Activated CD4-positive, alpha-beta T cell treated with anti-CD3 and anti-CD28 coated beads, Interleukin-2, amount 10 ng/mL, durations not matched to agents 7 days and 5 days (primary cell): ENCODE measurements at regions not wholly inside any gene's neighbourhood (a gene's known extent, or its start where the extent isn't known, plus 50 kb on each side); places are given as distances from the start of the nearest gene placed in this dataset.

Experiments
- CTCF ChIA-PET: fragments of 350-600 bp; sonication (Branson Sonifier 250); formaldehyde crosslinking; loops from one replicate; lab custom pipeline; 2021; ENCODE audit warnings: antibody characterized with exemption; lab: Charles Lee
- POLR2A ChIA-PET: fragments of 350-600 bp; sonication (Branson Sonifier 250); formaldehyde crosslinking; loops from one replicate; lab custom pipeline; 2021; ENCODE audit warnings: antibody characterized with exemption; lab: Charles Lee
- DNase-seq: peaks from one replicate; pipeline ENCODE4 v3.0.0-alpha.2; 2020
- H3K27ac Mint-ChIP-seq: one replicate; pipeline ENCODE4 v1.8.0; 2021; ENCODE audit warnings: mild to moderate bottlenecking, moderate library complexity, mixed read lengths
- H3K27me3 Mint-ChIP-seq: one replicate; pipeline ENCODE4 v1.8.0; 2021; ENCODE audit warnings: mixed read lengths
- H3K36me3 Mint-ChIP-seq: one replicate; pipeline ENCODE4 v1.8.0; 2021; ENCODE audit warnings: low read depth, mixed read lengths
- H3K4me1 Mint-ChIP-seq: one replicate; pipeline ENCODE4 v1.8.0; 2021; ENCODE audit warnings: mixed read lengths
- H3K4me3 Mint-ChIP-seq: one replicate; pipeline ENCODE4 v1.8.0; 2021; ENCODE audit warnings: mild to moderate bottlenecking, moderate library complexity, mixed read lengths
- H3K9me3 Mint-ChIP-seq: one replicate; pipeline ENCODE4 v1.8.0; 2021; ENCODE audit warnings: mixed read lengths

GRCh38 chr12:58034712-58035111 lies 93.3 kb downstream of the ATP23 start:
- ChIA-PET POLR2A (no interaction called here), CTCF (interaction anchor here (1.4 kb wide), 1 partner anchor 10 kb away, joined by 3 read pairs; no protein-coding TSS in a partner anchor)
- no peak overlapping the region for H3K4me3 Mint-ChIP-seq
- H3K27me3 Mint-ChIP-seq: no peaks in the 10 kb centered on the region
- no peak for DNase-seq
- H3K9me3 Mint-ChIP-seq: peaks cover 21% of the 10 kb centered on the region
- no peaks in the 10 kb centered on the region for H3K4me1 Mint-ChIP-seq
- H3K27ac Mint-ChIP-seq: no peak overlapping the region
- no peaks in the 10 kb centered on the region for H3K36me3 Mint-ChIP-seq

- ChIA-PET POLR2A (no interaction called here), CTCF (no interaction called here)
- no peak for DNase-seq
- no peaks in the 10 kb centered on the region for H3K36me3 Mint-ChIP-seq
- H3K9me3 Mint-ChIP-seq: peaks cover 17% of the 10 kb centered on the region
- H3K4me3 Mint-ChIP-seq: no peak overlapping the region
- no peaks in the 10 kb centered on the region for H3K27me3 Mint-ChIP-seq
- no peaks in the 10 kb centered on the region for H3K4me1 Mint-ChIP-seq
- H3K27ac Mint-ChIP-seq: no peak overlapping the region
Observed at GRCh38 chr12:58041441-58041840, 100.1 kb downstream of the ATP23 start.

GRCh38 chr12:58044966-58045365 lies 103.6 kb downstream of the ATP23 start:
- CTCF ChIA-PET: interaction anchor here (1.3 kb wide), 1 partner anchor 11 kb away, joined by 3 read pairs; no protein-coding TSS in a partner anchor
- Mint-ChIP-seq H3K27me3 (peaks cover 2% of the 10 kb centered on the region), H3K9me3 (peaks cover 8% of the 10 kb centered on the region), H3K27ac (no peak overlapping the region), H3K4me3 (no peak overlapping the region), H3K36me3 (no peaks in the 10 kb centered on the region), H3K4me1 (no peaks in the 10 kb centered on the region)
- DNase-seq: no peak
- POLR2A ChIA-PET: no interaction called here

- H3K27me3 Mint-ChIP-seq: peaks cover 2% of the 10 kb centered on the region
- CTCF ChIA-PET: no interaction called here
- POLR2A ChIA-PET: no interaction called here
- peaks cover 10% of the 10 kb centered on the region for H3K9me3 Mint-ChIP-seq
- no peak overlapping the region for H3K4me3 Mint-ChIP-seq
- H3K36me3 Mint-ChIP-seq: no peaks in the 10 kb centered on the region
- no peak overlapping the region for H3K27ac Mint-ChIP-seq
- H3K4me1 Mint-ChIP-seq: no peaks in the 10 kb centered on the region
- no peak for DNase-seq
Observed at GRCh38 chr12:58046271-58046670, 104.9 kb downstream of the ATP23 start.

GRCh38 chr12:58051378-58051777 lies 110.0 kb downstream of the ATP23 start:
- CTCF ChIA-PET: no interaction called here
- peaks cover 15% of the 10 kb centered on the region for H3K9me3 Mint-ChIP-seq
- H3K27ac Mint-ChIP-seq: no peak overlapping the region
- H3K4me1 Mint-ChIP-seq: no peaks in the 10 kb centered on the region
- H3K36me3 Mint-ChIP-seq: no peaks in the 10 kb centered on the region
- no peak overlapping the region for H3K4me3 Mint-ChIP-seq
- no peak for DNase-seq
- POLR2A ChIA-PET: no interaction called here
- H3K27me3 Mint-ChIP-seq: peaks cover 2% of the 10 kb centered on the region

GRCh38 chr12:58064666-58065065 lies 123.3 kb downstream of the ATP23 start:
- ChIA-PET CTCF (interaction anchor here (1.2 kb wide), 1 partner anchor 9 kb away, joined by 3 read pairs; no protein-coding TSS in a partner anchor), POLR2A (no interaction called here)
- no peak for DNase-seq
- Mint-ChIP-seq H3K4me1 (no peaks in the 10 kb centered on the region), H3K36me3 (no peaks in the 10 kb centered on the region), H3K27ac (no peak overlapping the region), H3K9me3 (no peaks in the 10 kb centered on the region), H3K27me3 (no peaks in the 10 kb centered on the region), H3K4me3 (no peak overlapping the region)

GRCh38 chr12:58066296-58066695 lies 124.9 kb downstream of the ATP23 start:
- H3K27ac Mint-ChIP-seq: no peak overlapping the region
- H3K9me3 Mint-ChIP-seq: no peaks in the 10 kb centered on the region
- no peak overlapping the region for H3K4me3 Mint-ChIP-seq
- no peaks in the 10 kb centered on the region for H3K4me1 Mint-ChIP-seq
- no peaks in the 10 kb centered on the region for H3K27me3 Mint-ChIP-seq
- POLR2A ChIA-PET: no interaction called here
- DNase-seq: no peak
- no peaks in the 10 kb centered on the region for H3K36me3 Mint-ChIP-seq
- CTCF ChIA-PET: no interaction called here

GRCh38 chr12:58067610-58068387 lies 126.4 kb downstream of the ATP23 start:
- CTCF ChIA-PET: no interaction called here

GRCh38 chr12:58068706-58069105 lies 127.3 kb downstream of the ATP23 start:
- no peaks in the 10 kb centered on the region for H3K36me3 Mint-ChIP-seq
- no peaks in the 10 kb centered on the region for H3K4me1 Mint-ChIP-seq
- ChIA-PET POLR2A (no interaction called here), CTCF (no interaction called here)
- no peaks in the 10 kb centered on the region for H3K27me3 Mint-ChIP-seq
- H3K27ac Mint-ChIP-seq: no peak overlapping the region
- H3K9me3 Mint-ChIP-seq: no peaks in the 10 kb centered on the region
- H3K4me3 Mint-ChIP-seq: no peak overlapping the region
- DNase-seq: no peak

More at GRCh38 chr12:58067610-58068387, 126.4 kb downstream of the ATP23 start:
- Mint-ChIP-seq H3K4me1 (no peaks in the 10 kb centered on the region), H3K36me3 (no peaks in the 10 kb centered on the region), H3K27me3 (no peaks in the 10 kb centered on the region), H3K27ac (no peak overlapping the region), H3K4me3 (no peak overlapping the region), H3K9me3 (no peaks in the 10 kb centered on the region)
- DNase-seq: no peak
- POLR2A ChIA-PET: no interaction called here

GRCh38 chr12:58069268-58069963 lies 128.0 kb downstream of the ATP23 start:
- Mint-ChIP-seq H3K9me3 (no peaks in the 10 kb centered on the region), H3K4me1 (no peaks in the 10 kb centered on the region), H3K27me3 (no peaks in the 10 kb centered on the region), H3K4me3 (no peak overlapping the region), H3K27ac (no peak overlapping the region), H3K36me3 (no peaks in the 10 kb centered on the region)
- no peak for DNase-seq
- ChIA-PET POLR2A (no interaction called here), CTCF (no interaction called here)

- DNase-seq: no peak
- Mint-ChIP-seq H3K27me3 (no peaks in the 10 kb centered on the region), H3K27ac (no peak overlapping the region), H3K4me1 (no peaks in the 10 kb centered on the region), H3K36me3 (no peaks in the 10 kb centered on the region), H3K4me3 (no peak overlapping the region), H3K9me3 (no peaks in the 10 kb centered on the region)
- ChIA-PET CTCF (no interaction called here), POLR2A (no interaction called here)
Observed at GRCh38 chr12:58071994-58072393, 130.6 kb downstream of the ATP23 start.

- POLR2A ChIA-PET: no interaction called here
- no peaks in the 10 kb centered on the region for H3K36me3 Mint-ChIP-seq
- peaks cover 2% of the 10 kb centered on the region for H3K27me3 Mint-ChIP-seq
- no peak overlapping the region for H3K27ac Mint-ChIP-seq
- no peaks in the 10 kb centered on the region for H3K4me1 Mint-ChIP-seq
- H3K9me3 Mint-ChIP-seq: no peaks in the 10 kb centered on the region
- no peak overlapping the region for H3K4me3 Mint-ChIP-seq
- no peak for DNase-seq
- CTCF ChIA-PET: interaction anchor here (1.3 to 1.4 kb wide), 2 partner anchors 10 to 180 kb away, joined by 3 read pairs; no protein-coding TSS in a partner anchor
Observed at GRCh38 chr12:58074259-58074658, 132.9 kb downstream of the ATP23 start.

- H3K27me3 Mint-ChIP-seq: peaks cover 4% of the 10 kb centered on the region
- no peaks in the 10 kb centered on the region for H3K9me3 Mint-ChIP-seq
- no peak overlapping the region for H3K27ac Mint-ChIP-seq
- H3K4me1 Mint-ChIP-seq: no peaks in the 10 kb centered on the region
- no peak for DNase-seq
- H3K36me3 Mint-ChIP-seq: no peaks in the 10 kb centered on the region
- H3K4me3 Mint-ChIP-seq: no peak overlapping the region
- POLR2A ChIA-PET: no interaction called here
- CTCF ChIA-PET: no interaction called here
Observed at GRCh38 chr12:58079806-58080205, 138.4 kb downstream of the ATP23 start.
